PC-9 (cell line): ENCODE measurements at regions not wholly inside any gene's neighbourhood (a gene's known extent, or its start where the extent isn't known, plus 50 kb on each side); places are given as distances from the start of the nearest gene placed in this dataset.

Experiments used
- BruUV-seq: library from RNA; stranded (reverse); fragments of 400-500 nt; replicated peaks from 2 replicates; lab custom pipeline; 2021; lab: Mats Ljungman, UMichigan
- CTCF ChIA-PET: fragments of 300-600 bp; sonication (Branson Sonifier 250); formaldehyde crosslinking; loops from one replicate; lab custom pipeline; 2022; ENCODE audit warnings: antibody characterized with exemption; lab: Charles Lee
- POLR2A ChIA-PET: fragments of 300-600 bp; sonication (Branson Sonifier 250); formaldehyde crosslinking; loops from one replicate; lab custom pipeline; 2022; ENCODE audit warnings: antibody characterized with exemption; ENCODE audit not compliant: unreplicated experiment; lab: Charles Lee
- DNase-seq, 2 experiments: peaks; one replicate each; pipeline versions ENCODE4 v3.0.0 to v3.0.0-alpha.2; 2015 to 2022; ENCODE audit warnings: mixed read lengths in 1 of 2
- H2AFZ ChIP-seq: fragments of 200-600 bp; sonication (generic); 2 replicates; pipeline ENCODE4 v1.8.1; 2017; ENCODE audit warnings: antibody characterized with exemption
- H3F3A ChIP-seq: fragments of 200-600 bp; sonication (generic); 2 replicates; pipeline ENCODE4 v1.8.1; 2017; ENCODE audit warnings: antibody characterized with exemption, mild to moderate bottlenecking, low read depth; ENCODE audit not compliant: insufficient read depth
- H3K27ac ChIP-seq: fragments of 200-600 bp; sonication (generic); 2 replicates; pipeline ENCODE4 v1.6.1; 2016; ENCODE audit warnings: mixed run types
- H3K27me3 ChIP-seq: fragments of 200-600 bp; sonication (generic); 2 replicates; pipeline ENCODE4 v1.6.1; 2016; ENCODE audit warnings: low read depth, mixed run types; ENCODE audit not compliant: insufficient read depth
- H3K36me3 ChIP-seq: fragments of 200-600 bp; sonication (generic); 2 replicates; pipeline ENCODE4 v1.6.1; 2016; ENCODE audit warnings: low read depth, mixed run types
- H3K4me1 ChIP-seq: fragments of 200-600 bp; sonication (generic); replicated peaks from 2 replicates; pipeline ENCODE4 v1.6.1; 2016; ENCODE audit warnings: mixed run types; ENCODE audit not compliant: insufficient read depth
- H3K4me2 ChIP-seq: fragments of 200-600 bp; sonication (generic); 2 replicates; pipeline ENCODE4 v1.6.1; 2017; ENCODE audit warnings: mixed run types
- H3K4me3 ChIP-seq: fragments of 200-600 bp; sonication (generic); 2 replicates; pipeline ENCODE4 v1.6.1; 2016; ENCODE audit warnings: mixed run types
- H3K79me2 ChIP-seq: fragments of 200-600 bp; sonication (generic); 2 replicates; pipeline ENCODE4 v1.6.1; 2017; ENCODE audit warnings: low read depth, mixed run types
- H3K9me2 ChIP-seq: fragments of 200-600 bp; sonication (generic); 2 replicates; pipeline ENCODE4 v1.8.1; 2017; ENCODE audit warnings: mild to moderate bottlenecking; ENCODE audit not compliant: insufficient read depth
- H3K9me3 ChIP-seq: fragments of 200-600 bp; sonication (generic); 2 replicates; pipeline ENCODE4 v1.8.1; 2016; ENCODE audit warnings: low read depth; ENCODE audit not compliant: insufficient read depth
- H4K20me1 ChIP-seq: fragments of 200-600 bp; sonication (generic); 2 replicates; pipeline ENCODE4 v1.8.1; 2017; ENCODE audit not compliant: insufficient read depth
- EZH2 ChIP-seq: fragments of 200-600 bp; sonication (generic); IDR thresholded peaks from 2 replicates; pipeline ENCODE4 v1.8.0; 2017; ENCODE audit warnings: antibody characterized with exemption, low read depth
- intact Hi-C: fragments of 100-400 bp; cut with micrococcal nuclease; formaldehyde crosslinking; loops from one replicate; pipeline ENCODE4 v1.10.0; 2022; ENCODE audit not compliant: unreplicated experiment
- TF ChIP-seq, protein P1 (sequence below): fragments of 200-600 bp; sonication (generic); conservative IDR thresholded peaks from 2 replicates; pipeline ENCODE4 v1.6.1; 2017; ENCODE audit warnings: mixed run types, antibody characterized with exemption, mild to moderate bottlenecking, moderate library complexity

DNA sequence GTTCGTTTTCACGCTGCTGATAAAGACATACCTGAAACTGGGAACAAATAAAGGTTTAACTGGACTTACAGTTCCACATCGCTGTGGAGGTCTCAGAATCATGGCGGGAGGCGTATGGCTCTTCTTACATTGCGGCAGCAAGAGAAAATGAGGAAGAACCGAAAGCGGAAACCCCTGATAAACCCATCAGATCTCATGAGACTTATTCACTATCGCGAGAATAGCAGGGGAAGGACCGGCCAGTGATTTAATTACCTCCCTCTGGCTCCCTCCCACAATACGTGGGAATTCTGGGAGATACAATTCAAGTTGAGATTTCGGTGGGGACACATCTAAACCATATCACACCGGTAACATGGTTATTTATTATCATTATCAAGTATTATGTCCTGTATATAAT, 2204.5 kb downstream of the ARAP2 start:
- Histone ChIP-seq H3K4me1 (no peaks in the 10 kb centered on the region), H4K20me1 (no peaks in the 10 kb centered on the region), H3K4me3 (no peak overlapping the region), H3K4me2 (no peak overlapping the region), H3K9me3 (no peaks in the 10 kb centered on the region), H3K27me3 (no peaks in the 10 kb centered on the region), H3K9me2 (no peaks in the 10 kb centered on the region), H3K36me3 (no peaks in the 10 kb centered on the region), H3F3A (no peaks in the 10 kb centered on the region), H2AFZ (no peak overlapping the region), H3K27ac (no peak overlapping the region), H3K79me2 (no peaks in the 10 kb centered on the region)
- intact Hi-C loops = loop anchor here (10.0 kb wide), 2 partner anchors 205 to 635 kb away; no protein-coding TSS in a partner anchor
- CTCF ChIA-PET = no interaction called here
- BruUV-seq = no TSS peak
- TF ChIP-seq, protein P1, sequence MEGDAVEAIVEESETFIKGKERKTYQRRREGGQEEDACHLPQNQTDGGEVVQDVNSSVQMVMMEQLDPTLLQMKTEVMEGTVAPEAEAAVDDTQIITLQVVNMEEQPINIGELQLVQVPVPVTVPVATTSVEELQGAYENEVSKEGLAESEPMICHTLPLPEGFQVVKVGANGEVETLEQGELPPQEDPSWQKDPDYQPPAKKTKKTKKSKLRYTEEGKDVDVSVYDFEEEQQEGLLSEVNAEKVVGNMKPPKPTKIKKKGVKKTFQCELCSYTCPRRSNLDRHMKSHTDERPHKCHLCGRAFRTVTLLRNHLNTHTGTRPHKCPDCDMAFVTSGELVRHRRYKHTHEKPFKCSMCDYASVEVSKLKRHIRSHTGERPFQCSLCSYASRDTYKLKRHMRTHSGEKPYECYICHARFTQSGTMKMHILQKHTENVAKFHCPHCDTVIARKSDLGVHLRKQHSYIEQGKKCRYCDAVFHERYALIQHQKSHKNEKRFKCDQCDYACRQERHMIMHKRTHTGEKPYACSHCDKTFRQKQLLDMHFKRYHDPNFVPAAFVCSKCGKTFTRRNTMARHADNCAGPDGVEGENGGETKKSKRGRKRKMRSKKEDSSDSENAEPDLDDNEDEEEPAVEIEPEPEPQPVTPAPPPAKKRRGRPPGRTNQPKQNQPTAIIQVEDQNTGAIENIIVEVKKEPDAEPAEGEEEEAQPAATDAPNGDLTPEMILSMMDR = no peak
- no peak for TF ChIP-seq EZH2
- DNase-seq = no peak
- POLR2A ChIA-PET = no interaction called here

GRCh38 chr4:34043131-34043530, 2201.2 kb downstream of the ARAP2 start:
- Histone ChIP-seq H3F3A (no peaks in the 10 kb centered on the region; the same call in 1 of the 2 replicates), H2AFZ (no peak overlapping the region), H3K27me3 (no peaks in the 10 kb centered on the region), H3K9me2 (no peaks in the 10 kb centered on the region), H3K4me2 (no peak overlapping the region), H4K20me1 (no peaks in the 10 kb centered on the region), H3K79me2 (no peaks in the 10 kb centered on the region), H3K4me1 (peaks cover 6% of the 10 kb centered on the region; the same call in 1 of the 2 replicates), H3K27ac (no peak overlapping the region), H3K9me3 (no peaks in the 10 kb centered on the region), H3K36me3 (no peaks in the 10 kb centered on the region), H3K4me3 (no peak overlapping the region)
- CTCF ChIA-PET = no interaction called here
- no peak for DNase-seq
- POLR2A ChIA-PET = no interaction called here
- no TSS peak for BruUV-seq
- no peak for TF ChIP-seq EZH2
- TF ChIP-seq, protein P1 = no peak
- intact Hi-C loops = loop anchor here (10.0 kb wide), 2 partner anchors 208 to 632 kb away; no protein-coding TSS in a partner anchor

- Histone ChIP-seq H3K79me2 (no peaks in the 10 kb centered on the region), H3K4me1 (peaks cover 6% of the 10 kb centered on the region; the same call in 1 of the 2 replicates), H4K20me1 (no peaks in the 10 kb centered on the region), H2AFZ (no peak overlapping the region), H3K9me2 (no peaks in the 10 kb centered on the region), H3K36me3 (no peaks in the 10 kb centered on the region), H3K4me2 (no peak overlapping the region), H3K4me3 (no peak overlapping the region), H3F3A (no peaks in the 10 kb centered on the region; the same call in 1 of the 2 replicates), H3K27me3 (no peaks in the 10 kb centered on the region), H3K27ac (no peak overlapping the region), H3K9me3 (no peaks in the 10 kb centered on the region)
- ChIA-PET POLR2A (no interaction called here), CTCF (no interaction called here)
- peak; percentile 31 to 73 for DNase-seq
- intact Hi-C loops = loop anchor here (5.0 to 10.0 kb wide), 4 partner anchors 136 to 1861 kb away; no protein-coding TSS in a partner anchor
- TF ChIP-seq, protein P1 = no peak
- no peak for TF ChIP-seq EZH2
- no TSS peak for BruUV-seq
These were observed 2197.7 kb downstream of the ARAP2 start for GRCh38 chr4:34046580-34046979.
